CD4-positive, alpha-beta T cell (primary cell): ENCODE measurements at regions not wholly inside any gene's neighbourhood (a gene's known extent, or its start where the extent isn't known, plus 50 kb on each side); places are given as distances from the start of the nearest gene placed in this dataset.

Experiments used
- ATAC-seq: fragments of 200-7000 bp; cut with Tn5 transposase; one replicate; pipeline ENCODE4 v1.10.0; 2022; ENCODE audit warnings: mild to moderate bottlenecking; ENCODE audit not compliant: poor library complexity
- CTCF ChIA-PET: fragments of 350-600 bp; sonication (Branson Sonifier 250); formaldehyde crosslinking; loops from one replicate; lab custom pipeline; 2021; ENCODE audit warnings: antibody characterized with exemption, inconsistent platforms; lab: Charles Lee
- POLR2A ChIA-PET: fragments of 350-600 bp; sonication (Branson Sonifier 250); formaldehyde crosslinking; loops from one replicate; lab custom pipeline; 2021; ENCODE audit warnings: antibody characterized with exemption, inconsistent platforms; lab: Charles Lee
- DNase-seq, 14 experiments: peaks; one replicate each; pipeline ENCODE4 v3.0.0-alpha.2; 2013 to 2020; ENCODE audit warnings: mixed read lengths in 2 of 14
- H3K27ac ChIP-seq, 2 donors: one replicate each; pipeline versions ENCODE4 v1.5.1 to v1.7.0; 2013; ENCODE audit warnings: low read length in 2 of 2, low read depth in 1 of 2, mild to moderate bottlenecking in 1 of 2
- H3K27me3 ChIP-seq, 2 experiments: 1 replicate in 1 of 2; 2 replicates in 1 of 2; pipeline versions ENCODE4 v1.6.1 to v1.7.0; 2013; ENCODE audit warnings: low read length in 2 of 2, control low read depth in 1 of 2, mild to moderate bottlenecking in 1 of 2, moderate library complexity in 1 of 2; ENCODE audit not compliant: insufficient read depth in 2 of 2, control insufficient read depth in 1 of 2
- H3K36me3 ChIP-seq: one replicate; pipeline ENCODE4 v1.6.1; 2013; ENCODE audit warnings: low read length, control low read depth; ENCODE audit not compliant: insufficient read depth
- H3K4me1 ChIP-seq: one replicate; pipeline ENCODE4 v1.6.1; 2013; ENCODE audit warnings: low read length, control low read depth; ENCODE audit not compliant: insufficient read depth
- H3K4me3 ChIP-seq: one replicate; pipeline ENCODE4 v1.5.1; 2013; ENCODE audit warnings: mild to moderate bottlenecking, low read length, moderate library complexity
- H3K9me3 ChIP-seq, 2 experiments: 1 replicate in 1 of 2; 2 replicates in 1 of 2; pipeline versions ENCODE4 v1.6.1 to v1.7.0; 2013; ENCODE audit warnings: low read length in 2 of 2, mild to moderate bottlenecking in 2 of 2, control low read depth in 1 of 2, moderate library complexity in 1 of 2; ENCODE audit not compliant: control insufficient read depth in 1 of 2, insufficient read depth in 1 of 2
- H3K27ac Mint-ChIP-seq: one replicate; pipeline ENCODE4 v1.8.0; 2020; ENCODE audit warnings: mixed read lengths
- H3K27me3 Mint-ChIP-seq: one replicate; pipeline ENCODE4 v1.8.0; 2021; ENCODE audit warnings: mixed read lengths
- H3K36me3 Mint-ChIP-seq: one replicate; pipeline ENCODE4 v1.8.0; 2021; ENCODE audit warnings: low read depth, mixed read lengths
- H3K4me1 Mint-ChIP-seq: one replicate; pipeline ENCODE4 v1.8.0; 2021; ENCODE audit warnings: low read depth, mixed read lengths
- H3K4me3 Mint-ChIP-seq: one replicate; pipeline ENCODE4 v1.8.0; 2020; ENCODE audit warnings: mild to moderate bottlenecking, mixed read lengths
- H3K9me3 Mint-ChIP-seq: one replicate; pipeline ENCODE4 v1.8.0; 2020; ENCODE audit warnings: mixed read lengths
- CTCF ChIP-seq: fragments of 200-600 bp; IDR thresholded peaks from one replicate; pipeline ENCODE4 v1.8.0; 2022; ENCODE audit warnings: antibody characterized with exemption, mild to moderate bottlenecking
- intact Hi-C, 2 experiments: fragments of 100-400 bp; cut with DNase I in 1 of 2; cut with micrococcal nuclease in 1 of 2; formaldehyde crosslinking; loops; one replicate each; pipeline versions ENCODE4 v1.15.1 to v1.9.0; 2023 to 2025; cut with DNase I, micrococcal nuclease

- Histone ChIP-seq H3K27ac (no peak overlapping the region), H3K4me3 (no peak overlapping the region), H3K36me3 (no peaks in the 10 kb centered on the region), H3K9me3 (no peaks in the 10 kb centered on the region), H3K4me1 (no peaks in the 10 kb centered on the region), H3K27me3 (no peaks in the 10 kb centered on the region)
- ATAC-seq (no peak), DNase-seq (no peak)
- intact Hi-C loops = no loop called here
- Mint-ChIP-seq H3K9me3 (no peaks in the 10 kb centered on the region), H3K4me1 (no peaks in the 10 kb centered on the region), H3K36me3 (no peaks in the 10 kb centered on the region), H3K4me3 (no peak overlapping the region), H3K27ac (no peak overlapping the region), H3K27me3 (peaks cover 6% of the 10 kb centered on the region)
- ChIA-PET CTCF (no interaction called here), POLR2A (no interaction called here)
- no peak for TF ChIP-seq CTCF
Observed at GRCh38 chr5:36355516-36355915, 53.8 kb upstream of the RANBP3L start.

GRCh38 chr5:36356915-36357314, 55.2 kb upstream of the RANBP3L start:
- Histone ChIP-seq H3K36me3 (no peaks in the 10 kb centered on the region), H3K27me3 (no peaks in the 10 kb centered on the region), H3K4me3 (no peak overlapping the region), H3K4me1 (no peaks in the 10 kb centered on the region), H3K27ac (no peak overlapping the region), H3K9me3 (no peaks in the 10 kb centered on the region)
- Mint-ChIP-seq H3K36me3 (no peaks in the 10 kb centered on the region), H3K9me3 (no peaks in the 10 kb centered on the region), H3K4me3 (no peak overlapping the region), H3K27ac (no peak overlapping the region), H3K4me1 (no peaks in the 10 kb centered on the region), H3K27me3 (peaks cover 3% of the 10 kb centered on the region)
- CTCF ChIA-PET = no interaction called here
- TF ChIP-seq CTCF = no peak
- DNase-seq (no peak), ATAC-seq (no peak)
- intact Hi-C loops = no loop called here
- POLR2A ChIA-PET = no interaction called here

GRCh38 chr5:36357391-36357975, 55.8 kb upstream of the RANBP3L start:
- H3K4me1 ChIP-seq = no peaks in the 10 kb centered on the region
- H3K4me3 Mint-ChIP-seq = no peak overlapping the region
- intact Hi-C loops = no loop called here
- no peaks in the 10 kb centered on the region for H3K4me1 Mint-ChIP-seq
- H3K36me3 ChIP-seq = no peaks in the 10 kb centered on the region
- no peaks in the 10 kb centered on the region for H3K27me3 Mint-ChIP-seq
- ChIA-PET CTCF (no interaction called here), POLR2A (no interaction called here)
- H3K27ac ChIP-seq = no peak overlapping the region
- H3K9me3 Mint-ChIP-seq = no peaks in the 10 kb centered on the region
- H3K36me3 Mint-ChIP-seq = no peaks in the 10 kb centered on the region
- DNase-seq (no peak), ATAC-seq (no peak)
- H3K4me3 ChIP-seq = no peak overlapping the region
- no peak overlapping the region for H3K27ac Mint-ChIP-seq
- no peaks in the 10 kb centered on the region for H3K27me3 ChIP-seq
- no peak for TF ChIP-seq CTCF
- no peaks in the 10 kb centered on the region for H3K9me3 ChIP-seq
